NCI-H1417 treated with DMSO at 0.1 percent for 48 hours (cell line): ENCODE measurements at regions not wholly inside any gene's neighbourhood (a gene's known extent, or its start where the extent isn't known, plus 50 kb on each side); places are given as distances from the start of the nearest gene placed in this dataset.

Source experiments
- DNase-seq: peaks from one replicate; lab custom pipeline; 2025; lab: John Stamatoyannopoulos, UW

- no peak for DNase-seq
Observed at GRCh38 chr2:30310371-30310770, 79.0 kb downstream of the LBH start.

GRCh38 chr2:30310955-30311354 lies 79.6 kb downstream of the LBH start:
- no peak for DNase-seq

GRCh38 chr2:30311711-30312110 lies 80.4 kb downstream of the LBH start:
- no peak for DNase-seq

- DNase-seq: no peak
Observed at GRCh38 chr2:30312916-30313315, 81.6 kb downstream of the LBH start.

GRCh38 chr2:30314981-30315380 lies 83.6 kb downstream of the LBH start:
- no peak for DNase-seq

- DNase-seq: no peak
Observed at GRCh38 chr2:30315391-30316063, 84.2 kb downstream of the LBH start.

GRCh38 chr2:30316408-30316807 lies 85.1 kb downstream of the LBH start:
- DNase-seq: no peak

GRCh38 chr2:30318987-30319782 lies 87.9 kb downstream of the LBH start:
- no peak for DNase-seq

GRCh38 chr2:30321466-30321865 lies 90.1 kb downstream of the LBH start:
- no peak for DNase-seq

GRCh38 chr2:30323499-30323898 lies 92.2 kb downstream of the LBH start:
- no peak for DNase-seq

GRCh38 chr2:30324245-30324908 lies 93.0 kb downstream of the LBH start:
- DNase-seq: no peak

GRCh38 chr2:30325600-30326328 lies 94.4 kb downstream of the LBH start:
- no peak for DNase-seq

GRCh38 chr2:30326497-30326896 lies 95.2 kb downstream of the LBH start:
- DNase-seq: no peak

- DNase-seq: no peak
Observed at GRCh38 chr2:30331038-30331437, 99.7 kb downstream of the LBH start.

- no peak for DNase-seq
Observed at GRCh38 chr2:30331869-30332268, 100.5 kb downstream of the LBH start.

- no peak for DNase-seq
Observed at GRCh38 chr2:30332791-30333453, 101.6 kb downstream of the LBH start.

GRCh38 chr2:30334762-30335363 lies 103.5 kb downstream of the LBH start:
- no peak for DNase-seq

- no peak for DNase-seq
Observed at GRCh38 chr2:30336084-30336483, 104.8 kb downstream of the LBH start.

GRCh38 chr2:30336978-30337841 lies 105.9 kb downstream of the LBH start:
- DNase-seq: no peak

- DNase-seq: no peak
Observed at GRCh38 chr2:30338475-30338874, 107.1 kb downstream of the LBH start.
